ENCODE measurements at regions not wholly inside any gene's neighbourhood (a gene's known extent, or its start where the extent isn't known, plus 50 kb on each side); places are given as distances from the start of the nearest gene placed in this dataset.

DNA sequence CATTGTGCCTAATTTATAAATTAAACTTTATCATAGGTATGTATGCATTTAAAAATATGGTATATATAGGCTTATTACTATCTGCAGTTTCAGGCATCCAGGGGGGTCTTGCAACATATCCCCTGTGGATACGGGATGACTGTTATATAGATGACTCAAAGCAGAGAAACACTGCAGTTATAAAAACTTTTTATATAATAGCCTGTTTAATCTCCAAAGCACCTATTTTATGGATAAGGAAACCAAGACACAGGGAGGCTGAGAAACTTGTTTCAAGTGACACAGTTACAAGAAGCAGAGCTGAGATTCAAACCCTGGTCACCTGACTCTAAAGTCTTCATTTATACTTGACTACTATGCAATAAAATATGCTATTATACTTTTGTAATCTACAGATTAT, 897.7 kb downstream of the KCNA4 start:
- Histone ChIP-seq H3K27ac (ENCODE audit: low read depth, low read length) (no peak overlapping the region), H3K9ac (ENCODE audit: low read length) (no peak overlapping the region), H3K79me2 (ENCODE audit: insufficient read depth, low read length) (no peaks in the 10 kb centered on the region), H3F3A (ENCODE audit: insufficient read depth) (no peaks in the 10 kb centered on the region), H3K27me3 (ENCODE audit: low read length) (no peaks in the 10 kb centered on the region), H3K9me2 (replicated peaks; ENCODE audit: insufficient read depth, low read length) (no peaks in the 10 kb centered on the region), H3K36me3 (ENCODE audit: low read length) (no peaks in the 10 kb centered on the region), H3K9me3 (ENCODE audit: insufficient read depth, low read length) (no peaks in the 10 kb centered on the region), H4K20me1 (ENCODE audit: low read depth, low read length) (no peaks in the 10 kb centered on the region), H3K4me2 (ENCODE audit: low read depth, low read length, poor library complexity, severe bottlenecking) (no peak overlapping the region), H2AFZ (ENCODE audit: low read depth, low read length, severe bottlenecking) (no peak overlapping the region), H3K4me3 (ENCODE audit: insufficient read depth, low read length, poor library complexity, severe bottlenecking) (no peak overlapping the region)
- no peak for TF ChIP-seq EZH2phosphoT487 (conservative IDR thresholded peaks at IDR 0.05; ENCODE audit: low read length)
- TF ChIP-seq, protein P1, sequence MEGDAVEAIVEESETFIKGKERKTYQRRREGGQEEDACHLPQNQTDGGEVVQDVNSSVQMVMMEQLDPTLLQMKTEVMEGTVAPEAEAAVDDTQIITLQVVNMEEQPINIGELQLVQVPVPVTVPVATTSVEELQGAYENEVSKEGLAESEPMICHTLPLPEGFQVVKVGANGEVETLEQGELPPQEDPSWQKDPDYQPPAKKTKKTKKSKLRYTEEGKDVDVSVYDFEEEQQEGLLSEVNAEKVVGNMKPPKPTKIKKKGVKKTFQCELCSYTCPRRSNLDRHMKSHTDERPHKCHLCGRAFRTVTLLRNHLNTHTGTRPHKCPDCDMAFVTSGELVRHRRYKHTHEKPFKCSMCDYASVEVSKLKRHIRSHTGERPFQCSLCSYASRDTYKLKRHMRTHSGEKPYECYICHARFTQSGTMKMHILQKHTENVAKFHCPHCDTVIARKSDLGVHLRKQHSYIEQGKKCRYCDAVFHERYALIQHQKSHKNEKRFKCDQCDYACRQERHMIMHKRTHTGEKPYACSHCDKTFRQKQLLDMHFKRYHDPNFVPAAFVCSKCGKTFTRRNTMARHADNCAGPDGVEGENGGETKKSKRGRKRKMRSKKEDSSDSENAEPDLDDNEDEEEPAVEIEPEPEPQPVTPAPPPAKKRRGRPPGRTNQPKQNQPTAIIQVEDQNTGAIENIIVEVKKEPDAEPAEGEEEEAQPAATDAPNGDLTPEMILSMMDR (IDR thresholded peaks at IDR 0.05; ENCODE audit: insufficient read depth, low read length, poor library complexity, severe bottlenecking): no peak

DNA sequence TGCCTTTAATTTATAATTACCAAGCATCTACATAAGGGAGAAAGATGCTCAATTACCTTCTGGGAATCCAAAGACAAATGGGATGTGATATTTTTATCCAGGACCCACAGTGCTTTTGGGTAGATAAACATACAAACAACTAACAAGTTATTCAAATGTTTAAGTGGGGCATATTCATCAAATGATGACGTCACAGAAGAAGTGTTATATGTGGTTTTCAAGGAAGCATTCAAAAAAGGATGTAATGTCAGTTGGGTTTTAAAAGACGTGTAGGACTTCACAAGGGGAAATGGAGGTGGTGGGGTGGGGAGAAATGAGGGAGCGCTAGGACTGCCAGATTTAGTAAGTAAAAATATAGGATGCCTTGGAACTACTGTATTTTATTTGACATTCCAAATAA, 915.9 kb downstream of the KCNA4 start:
- Histone ChIP-seq H3K4me3 (ENCODE audit: insufficient read depth, low read length, poor library complexity, severe bottlenecking) (no peak overlapping the region), H3K27me3 (ENCODE audit: low read length) (no peaks in the 10 kb centered on the region), H3K79me2 (ENCODE audit: insufficient read depth, low read length) (no peaks in the 10 kb centered on the region), H3K36me3 (ENCODE audit: low read length) (no peaks in the 10 kb centered on the region), H3K4me2 (ENCODE audit: low read depth, low read length, poor library complexity, severe bottlenecking) (no peak overlapping the region), H4K20me1 (ENCODE audit: low read depth, low read length) (no peaks in the 10 kb centered on the region), H3K9me3 (ENCODE audit: insufficient read depth, low read length) (no peaks in the 10 kb centered on the region; the same call in 1 of the 2 replicates), H3K9me2 (replicated peaks; ENCODE audit: insufficient read depth, low read length) (no peaks in the 10 kb centered on the region), H3F3A (ENCODE audit: insufficient read depth) (no peaks in the 10 kb centered on the region), H3K9ac (ENCODE audit: low read length) (no peak overlapping the region), H2AFZ (ENCODE audit: low read depth, low read length, severe bottlenecking) (no peak overlapping the region), H3K27ac (ENCODE audit: low read depth, low read length) (no peak overlapping the region)
- TF ChIP-seq, protein P1 (IDR thresholded peaks at IDR 0.05; ENCODE audit: insufficient read depth, low read length, poor library complexity, severe bottlenecking): no peak
- TF ChIP-seq EZH2phosphoT487 (conservative IDR thresholded peaks at IDR 0.05; ENCODE audit: low read length): no peak

DNA sequence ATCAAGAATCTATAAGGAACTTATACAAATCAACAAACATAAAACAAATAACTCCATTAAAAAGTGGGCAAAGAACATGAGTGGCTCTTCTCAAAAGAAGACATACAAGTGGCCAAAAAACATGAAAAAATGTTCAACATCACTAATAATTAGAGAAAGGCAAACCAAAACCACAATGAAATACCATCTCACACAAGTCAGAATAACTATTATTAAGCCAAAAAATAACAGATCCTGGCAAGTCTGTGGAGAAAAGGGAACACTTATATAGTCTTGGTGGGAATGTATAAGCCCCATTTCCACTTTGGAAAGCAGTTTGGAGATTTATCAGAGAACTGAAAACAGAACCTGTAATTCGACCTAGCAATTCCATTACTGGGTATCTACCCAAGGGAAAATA, 921.0 kb downstream of the KCNA4 start:
- Histone ChIP-seq H3K9ac (ENCODE audit: low read length) (no peak overlapping the region), H3K9me3 (ENCODE audit: insufficient read depth, low read length) (no peaks in the 10 kb centered on the region), H3K27ac (ENCODE audit: low read depth, low read length) (no peak overlapping the region), H2AFZ (ENCODE audit: low read depth, low read length, severe bottlenecking) (no peak overlapping the region), H3K4me2 (ENCODE audit: low read depth, low read length, poor library complexity, severe bottlenecking) (no peak overlapping the region), H3K27me3 (ENCODE audit: low read length) (no peaks in the 10 kb centered on the region), H3K79me2 (ENCODE audit: insufficient read depth, low read length) (no peaks in the 10 kb centered on the region), H3K4me3 (ENCODE audit: insufficient read depth, low read length, poor library complexity, severe bottlenecking) (no peak overlapping the region), H3F3A (ENCODE audit: insufficient read depth) (no peaks in the 10 kb centered on the region), H3K36me3 (ENCODE audit: low read length) (no peaks in the 10 kb centered on the region), H4K20me1 (ENCODE audit: low read depth, low read length) (no peaks in the 10 kb centered on the region), H3K9me2 (replicated peaks; ENCODE audit: insufficient read depth, low read length) (no peaks in the 10 kb centered on the region)
- TF ChIP-seq, protein P1 (IDR thresholded peaks at IDR 0.05; ENCODE audit: insufficient read depth, low read length, poor library complexity, severe bottlenecking): no peak
- no peak for TF ChIP-seq EZH2phosphoT487 (conservative IDR thresholded peaks at IDR 0.05; ENCODE audit: low read length)

All from SU-DHL-6 (cell line).